Keratinocyte (primary cell): ENCODE measurements at regions not wholly inside any gene's neighbourhood (a gene's known extent, or its start where the extent isn't known, plus 50 kb on each side); places are given as distances from the start of the nearest gene placed in this dataset.

Source experiments
- DNase-seq: peaks from one replicate; pipeline ENCODE4 v3.0.0-alpha.2; 2011; ENCODE audit warnings: low read depth, missing footprints, low spot score
- FAIRE-seq: peaks from 2 replicates; lab custom pipeline; 2011; peaks lifted over from hg19 to GRCh38; lab: Jason Lieb, UNC
- H2AFZ ChIP-seq: 2 replicates; pipeline ENCODE4 v1.6.0; 2012; ENCODE audit warnings: low read length, control low read depth, inconsistent platforms; ENCODE audit not compliant: control insufficient read depth
- H3K27ac ChIP-seq: 2 replicates; pipeline ENCODE4 v1.5.1; 2011; ENCODE audit warnings: low read length; ENCODE audit not compliant: control insufficient read depth, insufficient read depth
- H3K27me3 ChIP-seq: 3 replicates; pipeline ENCODE4 v1.6.0; 2011; ENCODE audit warnings: low read length; ENCODE audit not compliant: control insufficient read depth, insufficient read depth; ENCODE audit errors: extremely low read depth
- H3K36me3 ChIP-seq, 2 experiments: 2 replicates in 1 of 2; 3 replicates in 1 of 2; pipeline ENCODE4 v1.5.1; 2011; ENCODE audit warnings: low read length in 2 of 2, mild to moderate bottlenecking in 1 of 2; ENCODE audit not compliant: control insufficient read depth in 2 of 2, insufficient read depth in 2 of 2; ENCODE audit errors: extremely low read depth in 1 of 2
- H3K4me1 ChIP-seq: 3 replicates; pipeline ENCODE4 v1.5.1; 2011; ENCODE audit warnings: low read length; ENCODE audit not compliant: control insufficient read depth, insufficient read depth; ENCODE audit errors: extremely low read depth
- H3K4me2 ChIP-seq: 3 replicates; pipeline ENCODE4 v1.6.0; 2011; ENCODE audit warnings: low read depth, low read length; ENCODE audit not compliant: control insufficient read depth, insufficient read depth; ENCODE audit errors: extremely low read depth
- H3K4me3 ChIP-seq, 3 experiments: fragments of 200-600 bp in 1 of 3; sonication (generic) in 1 of 3; 2 replicates in 2 of 3; 3 replicates in 1 of 3; pipeline ENCODE4 v1.5.1; 2011 to 2016; ENCODE audit warnings: low read length in 3 of 3, mild to moderate bottlenecking in 3 of 3, control low read depth in 2 of 3, inconsistent platforms in 1 of 3, low read depth in 1 of 3, mixed read lengths in 1 of 3, mixed run types in 1 of 3, moderate library complexity in 1 of 3; ENCODE audit not compliant: control insufficient read depth in 2 of 3, insufficient read depth in 2 of 3; ENCODE audit errors: extremely low read depth in 1 of 3
- H3K79me2 ChIP-seq: 2 replicates; pipeline ENCODE4 v1.6.0; 2012; ENCODE audit warnings: low read length; ENCODE audit not compliant: control insufficient read depth, insufficient read depth
- H3K9ac ChIP-seq: 3 replicates; pipeline ENCODE4 v1.6.0; 2011; ENCODE audit warnings: low read length; ENCODE audit not compliant: control insufficient read depth, insufficient read depth; ENCODE audit errors: extremely low read depth
- H3K9me1 ChIP-seq: 3 replicates; pipeline ENCODE4 v1.6.0; 2011; ENCODE audit warnings: low read length; ENCODE audit not compliant: control insufficient read depth, insufficient read depth; ENCODE audit errors: extremely low read depth
- H3K9me3 ChIP-seq: 2 replicates; pipeline ENCODE4 v1.5.1; 2012; ENCODE audit warnings: low read depth, low read length; ENCODE audit not compliant: control insufficient read depth
- H4K20me1 ChIP-seq: 3 replicates; pipeline ENCODE4 v1.6.0; 2011; ENCODE audit warnings: low read length; ENCODE audit not compliant: control insufficient read depth, insufficient read depth; ENCODE audit errors: extremely low read depth
- EZH2 ChIP-seq: IDR thresholded peaks from one replicate; pipeline ENCODE4 v1.6.1; 2012; ENCODE audit warnings: inconsistent platforms, mild to moderate bottlenecking, low read length, moderate library complexity
- dilution Hi-C: fragments of 300-500 bp; cut with MboI; formaldehyde crosslinking; loops from one replicate; pipeline ENCODE4 v1.7.0; 2020; ENCODE audit warnings: low sequenced_read_pairs; ENCODE audit not compliant: extremely low pct_ligation_motif_present
- TF ChIP-seq, protein P1 (sequence below), 3 experiments: IDR thresholded peaks in 1 of 3; conservative IDR thresholded peaks in 1 of 3; optimal IDR thresholded peaks in 1 of 3; 2 replicates in 2 of 3; 3 replicates in 1 of 3; pipeline versions ENCODE3 to v1.5.1; 2011; ENCODE audit warnings: low read length in 3 of 3, mild to moderate bottlenecking in 3 of 3, moderate library complexity in 2 of 3, control low read depth in 1 of 3, inconsistent platforms in 1 of 3; ENCODE audit not compliant: insufficient read depth in 2 of 3; ENCODE audit errors: extremely low read depth in 1 of 3

DNA sequence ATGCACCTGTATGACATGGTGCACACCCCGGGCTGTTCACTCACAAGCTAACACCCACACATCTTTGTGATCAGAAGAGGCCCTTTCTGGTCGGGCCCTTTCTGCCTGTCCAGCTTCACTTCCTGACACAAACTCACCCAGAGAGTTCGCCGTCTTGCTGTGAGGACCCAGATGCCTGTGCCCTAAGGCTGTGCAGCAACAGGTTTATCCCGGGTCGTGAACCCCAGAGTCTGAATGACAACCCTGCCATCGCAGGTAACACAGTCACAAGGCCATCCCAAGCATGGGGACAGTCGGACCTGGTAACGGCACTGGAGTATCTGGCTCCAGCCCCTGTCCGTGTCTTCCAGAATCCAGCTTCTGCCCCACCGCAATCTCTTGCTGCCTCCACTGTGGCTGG, 235.1 kb downstream of the BUD13 start:
- dilution Hi-C loops = no loop called here
- Histone ChIP-seq H3K27ac (no peak overlapping the region), H3K79me2 (no peaks in the 10 kb centered on the region), H3K4me2 (no peak overlapping the region), H3K27me3 (peaks cover 5% of the 10 kb centered on the region), H3K9me1 (no peaks in the 10 kb centered on the region), H3K9me3 (no peaks in the 10 kb centered on the region), H3K4me1 (no peaks in the 10 kb centered on the region), H2AFZ (no peak overlapping the region), H3K9ac (no peak overlapping the region), H3K4me3 (no peak overlapping the region), H4K20me1 (no peaks in the 10 kb centered on the region), H3K36me3 (no peaks in the 10 kb centered on the region)
- TF ChIP-seq EZH2 = no peak
- TF ChIP-seq, protein P1, sequence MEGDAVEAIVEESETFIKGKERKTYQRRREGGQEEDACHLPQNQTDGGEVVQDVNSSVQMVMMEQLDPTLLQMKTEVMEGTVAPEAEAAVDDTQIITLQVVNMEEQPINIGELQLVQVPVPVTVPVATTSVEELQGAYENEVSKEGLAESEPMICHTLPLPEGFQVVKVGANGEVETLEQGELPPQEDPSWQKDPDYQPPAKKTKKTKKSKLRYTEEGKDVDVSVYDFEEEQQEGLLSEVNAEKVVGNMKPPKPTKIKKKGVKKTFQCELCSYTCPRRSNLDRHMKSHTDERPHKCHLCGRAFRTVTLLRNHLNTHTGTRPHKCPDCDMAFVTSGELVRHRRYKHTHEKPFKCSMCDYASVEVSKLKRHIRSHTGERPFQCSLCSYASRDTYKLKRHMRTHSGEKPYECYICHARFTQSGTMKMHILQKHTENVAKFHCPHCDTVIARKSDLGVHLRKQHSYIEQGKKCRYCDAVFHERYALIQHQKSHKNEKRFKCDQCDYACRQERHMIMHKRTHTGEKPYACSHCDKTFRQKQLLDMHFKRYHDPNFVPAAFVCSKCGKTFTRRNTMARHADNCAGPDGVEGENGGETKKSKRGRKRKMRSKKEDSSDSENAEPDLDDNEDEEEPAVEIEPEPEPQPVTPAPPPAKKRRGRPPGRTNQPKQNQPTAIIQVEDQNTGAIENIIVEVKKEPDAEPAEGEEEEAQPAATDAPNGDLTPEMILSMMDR (optimal IDR thresholded peaks at IDR 0.05 in 1 of 3, IDR thresholded peaks at IDR 0.05 in 1 of 3, conservative IDR thresholded peaks at IDR 0.05 in 1 of 3; ENCODE audit: extremely low read depth in 1 of 3, insufficient read depth in 2 of 3, low read length in 3 of 3) = no peak
- DNase-seq (no peak), FAIRE-seq (no peak)

DNA sequence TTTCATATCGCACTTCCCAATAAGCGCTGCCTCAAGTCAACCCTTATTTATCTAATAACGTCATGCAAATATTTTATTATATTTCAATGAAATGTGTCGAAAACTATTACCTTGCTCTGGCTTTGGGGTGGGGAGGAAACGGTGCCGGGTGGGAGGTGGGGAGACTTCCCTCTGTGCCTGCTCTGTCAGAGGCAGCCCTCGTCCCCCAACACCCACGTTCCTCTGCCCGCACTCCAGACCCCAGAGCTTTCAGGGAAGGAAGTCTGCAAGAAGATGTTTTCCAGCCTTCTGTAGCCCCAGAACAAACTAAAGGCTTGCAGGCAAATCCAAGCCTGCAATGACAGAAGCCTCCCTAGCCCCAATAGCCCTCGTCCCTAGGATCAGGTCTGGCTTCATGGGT, 235.7 kb downstream of the BUD13 start:
- Histone ChIP-seq H4K20me1 (no peaks in the 10 kb centered on the region), H3K9me1 (no peaks in the 10 kb centered on the region), H3K27me3 (peaks cover 5% of the 10 kb centered on the region), H3K9ac (no peak overlapping the region), H2AFZ (no peak overlapping the region), H3K27ac (no peak overlapping the region), H3K36me3 (no peaks in the 10 kb centered on the region), H3K4me3 (no peak overlapping the region), H3K4me1 (no peaks in the 10 kb centered on the region), H3K4me2 (no peak overlapping the region), H3K79me2 (no peaks in the 10 kb centered on the region), H3K9me3 (no peaks in the 10 kb centered on the region)
- no peak for FAIRE-seq
- TF ChIP-seq, protein P1 (optimal IDR thresholded peaks at IDR 0.05 in 1 of 3, IDR thresholded peaks at IDR 0.05 in 1 of 3, conservative IDR thresholded peaks at IDR 0.05 in 1 of 3; ENCODE audit: extremely low read depth in 1 of 3, insufficient read depth in 2 of 3, low read length in 3 of 3) = no peak
- TF ChIP-seq EZH2 = no peak
- DNase-seq = no peak
- dilution Hi-C loops = no loop called here
